SU-DHL-6 (cell line): ENCODE measurements at regions not wholly inside any gene's neighbourhood (a gene's known extent, or its start where the extent isn't known, plus 50 kb on each side); places are given as distances from the start of the nearest gene placed in this dataset.

Experiments
- EZH2phosphoT487 ChIP-seq: fragments of 200-600 bp; sonication (generic), shearing (Covaris generic); conservative IDR thresholded peaks from 2 replicates; pipeline ENCODE4 v1.6.1; 2018; ENCODE audit warnings: mild to moderate bottlenecking, antibody characterized with exemption, low read length, moderate library complexity, mixed read lengths
- TF ChIP-seq, protein P1 (sequence below): fragments of 200-600 bp; sonication (generic); IDR thresholded peaks from one replicate; pipeline ENCODE4 v1.5.1; 2017; ENCODE audit warnings: antibody characterized with exemption, mild to moderate bottlenecking, low read length, moderate library complexity; ENCODE audit not compliant: insufficient read depth, poor library complexity, severe bottlenecking

DNA sequence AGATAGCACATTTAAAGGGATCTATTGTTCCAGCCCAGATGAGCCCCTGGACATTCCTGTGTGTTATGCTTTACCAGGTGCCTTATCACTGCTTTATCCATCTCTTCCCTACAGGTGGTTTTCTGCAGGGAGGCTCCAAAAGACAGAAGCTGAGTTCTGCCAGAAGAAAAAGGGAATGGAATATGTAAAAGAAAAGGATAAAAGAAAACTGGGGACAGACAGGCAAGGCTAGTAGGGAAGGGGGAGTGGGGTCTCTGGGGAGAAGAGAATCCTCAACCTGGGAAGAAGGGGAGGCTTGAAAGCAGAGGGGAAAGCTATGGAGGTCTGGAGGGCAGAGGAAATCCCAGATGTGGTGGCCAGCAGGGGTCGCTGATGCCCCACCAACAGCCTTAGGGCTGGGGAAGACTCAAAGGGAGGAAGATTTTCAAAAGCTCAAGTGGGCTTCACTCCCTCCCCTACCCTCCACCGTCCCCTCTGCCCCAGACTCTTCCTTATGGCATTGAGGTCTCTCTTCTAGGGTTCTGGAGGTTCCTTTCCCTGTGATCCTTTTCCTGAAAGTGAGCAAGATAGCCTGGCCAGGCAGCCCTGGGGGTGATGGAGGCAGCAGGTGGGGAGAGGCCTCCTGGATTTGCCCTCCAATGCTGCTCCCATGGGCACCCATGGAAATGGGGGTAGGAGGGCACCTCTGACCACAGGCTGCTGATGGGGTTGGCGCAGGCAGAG is 178.1 kb upstream of the PKDCC start:
- TF ChIP-seq, protein P1, sequence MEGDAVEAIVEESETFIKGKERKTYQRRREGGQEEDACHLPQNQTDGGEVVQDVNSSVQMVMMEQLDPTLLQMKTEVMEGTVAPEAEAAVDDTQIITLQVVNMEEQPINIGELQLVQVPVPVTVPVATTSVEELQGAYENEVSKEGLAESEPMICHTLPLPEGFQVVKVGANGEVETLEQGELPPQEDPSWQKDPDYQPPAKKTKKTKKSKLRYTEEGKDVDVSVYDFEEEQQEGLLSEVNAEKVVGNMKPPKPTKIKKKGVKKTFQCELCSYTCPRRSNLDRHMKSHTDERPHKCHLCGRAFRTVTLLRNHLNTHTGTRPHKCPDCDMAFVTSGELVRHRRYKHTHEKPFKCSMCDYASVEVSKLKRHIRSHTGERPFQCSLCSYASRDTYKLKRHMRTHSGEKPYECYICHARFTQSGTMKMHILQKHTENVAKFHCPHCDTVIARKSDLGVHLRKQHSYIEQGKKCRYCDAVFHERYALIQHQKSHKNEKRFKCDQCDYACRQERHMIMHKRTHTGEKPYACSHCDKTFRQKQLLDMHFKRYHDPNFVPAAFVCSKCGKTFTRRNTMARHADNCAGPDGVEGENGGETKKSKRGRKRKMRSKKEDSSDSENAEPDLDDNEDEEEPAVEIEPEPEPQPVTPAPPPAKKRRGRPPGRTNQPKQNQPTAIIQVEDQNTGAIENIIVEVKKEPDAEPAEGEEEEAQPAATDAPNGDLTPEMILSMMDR, result peak; percentile 50
- no peak for TF ChIP-seq EZH2phosphoT487
